Small intestine (tissue), 7 donors: ENCODE measurements at regions not wholly inside any gene's neighbourhood (a gene's known extent, or its start where the extent isn't known, plus 50 kb on each side); places are given as distances from the start of the nearest gene placed in this dataset.

ENCODE experiments used
- DNase-seq, 2 donors: peaks; one replicate each; pipeline versions ENCODE4 v3.0.0 to v3.0.0-alpha.2; 2013
- FAIRE-seq: peaks from 2 replicates; lab custom pipeline; 2012; peaks lifted over from hg19 to GRCh38; lab: Jason Lieb, UNC
- H3K27ac ChIP-seq, 3 donors: one replicate each; pipeline ENCODE4 v1.5.1; 2013; ENCODE audit warnings: low read length in 2 of 3, mild to moderate bottlenecking in 2 of 3, control low read depth in 1 of 3, inconsistent platforms in 1 of 3, low read depth in 1 of 3, moderate library complexity in 1 of 3
- H3K27me3 ChIP-seq, 3 donors: one replicate each; pipeline ENCODE4 v1.6.1; 2013; ENCODE audit warnings: low read length in 3 of 3, inconsistent platforms in 1 of 3; ENCODE audit not compliant: control insufficient read depth in 3 of 3, insufficient read depth in 3 of 3
- H3K36me3 ChIP-seq, 3 donors: one replicate each; pipeline ENCODE4 v1.6.1; 2013; ENCODE audit warnings: low read length in 3 of 3, inconsistent platforms in 1 of 3, low read depth in 1 of 3, mild to moderate bottlenecking in 1 of 3, moderate library complexity in 1 of 3; ENCODE audit not compliant: control insufficient read depth in 3 of 3, insufficient read depth in 2 of 3
- H3K4me1 ChIP-seq, 3 donors: one replicate each; pipeline ENCODE4 v1.6.1; 2013; ENCODE audit warnings: low read length in 2 of 3, inconsistent platforms in 1 of 3, low read depth in 1 of 3, mild to moderate bottlenecking in 1 of 3, moderate library complexity in 1 of 3; ENCODE audit not compliant: control insufficient read depth in 3 of 3, insufficient read depth in 2 of 3
- H3K4me3 ChIP-seq, 3 donors: one replicate each; pipeline ENCODE4 v1.5.1; 2013; ENCODE audit warnings: low read length in 3 of 3, control low read depth in 1 of 3, inconsistent platforms in 1 of 3, low read depth in 1 of 3, mild to moderate bottlenecking in 1 of 3, moderate library complexity in 1 of 3
- H3K9me3 ChIP-seq, 2 donors: one replicate each; pipeline ENCODE4 v1.6.1; 2013; ENCODE audit warnings: low read depth in 1 of 2, low read length in 1 of 2; ENCODE audit not compliant: control insufficient read depth in 2 of 2, insufficient read depth in 1 of 2
- whole genome bisulfite sequencing, 3 donors: extraction: QIAGEN DNeasy Blood & Tissue Kit; methylation state at CpG; one replicate each; pipeline ENCODE4 v1.1.7; 2013; 5-methylcytosine and 5-hydroxymethylcytosine counted together
- donor health status: healthy with polysubstance abuse.
- donor health status: control.
- donor health status: control.
- donor health status: Bipolar disorder and iron deficiency.
- donor health status: healthy.

DNA sequence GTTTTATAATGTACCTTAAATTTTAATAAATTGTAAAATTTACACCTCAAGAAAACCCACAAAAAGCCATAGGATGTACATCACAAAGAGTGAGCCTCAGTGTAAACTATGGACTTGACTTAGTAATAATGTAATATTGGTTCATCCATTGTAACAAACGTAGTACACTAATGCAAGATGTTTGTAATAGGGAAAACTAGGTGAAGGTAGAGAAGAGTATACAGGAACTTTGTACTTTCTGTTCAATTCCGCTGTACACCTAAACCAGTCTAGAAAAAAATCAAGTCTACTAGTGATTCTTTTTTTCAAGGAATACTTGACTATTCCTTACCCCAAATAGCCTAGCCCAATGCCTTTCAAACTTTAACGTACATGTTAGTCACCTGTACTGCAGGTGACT is 222.3 kb upstream of the FGGY start:
- Histone ChIP-seq H3K9me3 (no peaks in the 10 kb centered on the region), H3K4me3 (no peak overlapping the region), H3K27ac (peak overlapping the region in 1 of 3 donors; percentile 49), H3K36me3 (no peaks in the 10 kb centered on the region), H3K27me3 (no peaks in the 10 kb centered on the region), H3K4me1 (peaks cover 0 to 42% (median 17%) of the 10 kb centered on the region in 3 donors)
- FAIRE-seq (no peak), DNase-seq (peak in 1 of 2 donors; percentile 58)
- 50 to 88% (median 86%) methylated on average over 3 of the region's 3 CpGs for WGBS, 3 donors

DNA sequence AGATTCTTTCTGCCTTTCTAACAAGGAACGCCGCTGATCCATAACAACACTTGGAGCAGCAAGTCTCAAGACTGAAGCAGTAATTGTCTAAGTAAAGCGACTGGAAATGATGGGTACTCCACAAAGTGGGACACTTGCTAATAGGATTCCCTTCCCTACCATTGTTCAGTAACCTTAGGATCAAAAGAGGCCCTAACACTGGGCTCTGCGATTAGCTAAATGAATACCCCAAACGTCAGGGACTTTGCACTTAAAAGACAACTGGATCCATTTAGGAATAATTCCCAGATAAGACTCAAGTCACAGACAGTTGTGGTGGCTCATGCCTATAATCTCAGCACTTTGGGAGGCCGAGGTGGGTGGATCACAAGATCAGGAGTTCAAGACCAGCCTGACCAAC is 221.9 kb upstream of the FGGY start:
- Histone ChIP-seq H3K36me3 (no peaks in the 10 kb centered on the region), H3K9me3 (no peaks in the 10 kb centered on the region), H3K4me3 (no peak overlapping the region), H3K27ac (peak overlapping the region in 1 of 3 donors; percentile 49), H3K27me3 (no peaks in the 10 kb centered on the region), H3K4me1 (peaks cover 0 to 46% (median 17%) of the 10 kb centered on the region in 3 donors)
- DNase-seq (no peak), FAIRE-seq (no peak)
- WGBS, 3 donors = 84 to 89% (median 88%) methylated on average over 6 of the region's 6 CpGs

DNA sequence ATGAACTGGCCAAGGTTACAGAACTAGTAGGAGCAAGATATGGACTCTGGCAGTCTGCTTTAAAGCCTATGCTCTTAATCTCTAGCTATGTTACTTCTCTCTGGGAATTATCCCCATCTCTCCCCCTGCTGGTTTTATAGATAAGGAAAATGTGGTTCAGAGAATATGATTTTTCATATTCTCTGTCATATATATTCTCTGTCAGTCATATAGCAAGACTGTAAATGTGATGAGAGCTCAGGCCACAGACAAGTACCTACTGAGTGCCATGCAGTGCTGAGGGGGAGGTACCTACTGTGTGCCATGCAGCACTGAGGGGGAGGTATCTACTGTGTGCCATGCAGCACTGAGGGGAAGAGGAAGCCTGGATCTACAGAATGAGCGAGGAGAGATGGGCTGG is 220.3 kb upstream of the FGGY start:
- H3K9me3 ChIP-seq = no peaks in the 10 kb centered on the region
- FAIRE-seq (no peak), DNase-seq (no peak)
- H3K4me1 ChIP-seq = peaks cover 0 to 36% (median 8%) of the 10 kb centered on the region in 3 donors
- H3K36me3 ChIP-seq = no peaks in the 10 kb centered on the region
- no peak overlapping the region for H3K27ac ChIP-seq
- no peaks in the 10 kb centered on the region for H3K27me3 ChIP-seq
- WGBS, 3 donors = 56 to 87% (median 86%) methylated on average over 1 of the region's 1 CpG
- H3K4me3 ChIP-seq = no peak overlapping the region

DNA sequence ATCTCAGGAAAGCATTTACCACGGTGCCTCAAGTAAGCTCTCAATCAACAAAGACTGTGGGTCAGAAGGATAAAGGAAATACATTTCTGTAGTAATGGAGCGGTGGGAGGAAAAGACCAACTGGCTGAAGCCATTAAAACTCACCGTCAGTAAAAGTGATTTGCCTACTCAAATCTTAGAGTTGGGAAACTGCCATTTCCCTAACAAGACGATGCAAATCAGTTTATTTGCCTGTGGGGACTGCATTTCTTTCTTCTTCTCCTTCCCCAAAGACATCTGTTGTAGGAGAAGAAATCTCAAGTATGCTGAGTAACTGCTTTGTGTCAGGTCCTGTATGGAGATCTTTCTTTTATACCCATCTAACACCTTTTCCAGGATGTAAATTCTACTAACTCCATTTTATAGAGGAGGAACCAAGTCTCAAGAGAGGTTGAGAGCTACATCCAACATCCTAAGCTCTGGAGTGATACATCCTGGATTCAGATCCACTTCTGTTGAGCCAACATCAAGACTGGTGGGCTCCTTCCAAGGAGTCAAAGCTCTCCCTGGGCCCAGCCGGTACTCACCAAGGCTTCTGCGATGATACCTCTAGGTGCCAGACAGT is 219.3 kb upstream of the FGGY start:
- FAIRE-seq (no peak), DNase-seq (no peak)
- Histone ChIP-seq H3K4me1 (peaks cover 0 to 36% (median 4%) of the 10 kb centered on the region in 3 donors), H3K27ac (peak overlapping the region in 1 of 3 donors; percentile 7), H3K4me3 (no peak overlapping the region), H3K36me3 (no peaks in the 10 kb centered on the region), H3K27me3 (no peaks in the 10 kb centered on the region), H3K9me3 (no peaks in the 10 kb centered on the region)
- WGBS, 3 donors = 38 to 67% (median 56%) methylated on average over 6 of the region's 6 CpGs

DNA sequence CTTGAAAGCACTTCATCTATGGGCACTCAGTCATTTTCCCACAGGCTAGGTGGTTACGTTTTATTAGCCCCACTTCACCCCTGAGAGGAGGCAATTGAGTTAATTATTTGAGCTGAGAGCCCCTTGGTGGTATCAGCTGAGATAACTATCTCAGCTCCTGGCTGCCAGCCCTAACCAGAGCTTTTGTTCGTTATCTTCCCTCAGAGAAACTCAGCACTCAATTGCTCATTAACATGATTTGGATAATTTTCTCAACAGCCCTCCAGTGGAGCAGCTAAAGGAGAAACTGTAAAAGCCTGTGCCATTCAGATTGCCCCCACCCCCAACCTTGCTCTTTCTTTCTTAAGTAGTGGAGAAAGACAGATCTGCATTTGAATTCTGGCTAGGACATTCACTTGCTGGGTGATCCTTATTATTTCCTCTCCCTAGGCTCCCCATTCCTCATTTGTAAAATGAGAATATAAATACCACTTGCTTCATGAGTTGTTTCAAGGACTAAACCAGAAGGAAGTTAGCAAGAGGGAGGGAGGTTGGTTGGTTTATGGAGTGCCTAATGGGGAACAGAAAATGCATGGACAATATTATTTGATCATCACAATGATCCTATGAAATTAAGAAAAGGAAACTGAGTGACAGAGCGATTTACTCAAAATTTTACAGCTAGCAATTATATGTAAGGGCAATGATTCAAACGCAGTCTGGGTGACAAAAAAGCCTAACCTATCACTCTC is 218.7 kb upstream of the FGGY start:
- H3K27me3 ChIP-seq = no peaks in the 10 kb centered on the region
- DNase-seq = no peak
- peak overlapping the region in 1 of 3 donors; percentile 7 for H3K27ac ChIP-seq
- 12 to 51% (median 36%) methylated on average over 4 of the region's 4 CpGs for WGBS, 3 donors
- no peak for FAIRE-seq
- no peak overlapping the region for H3K4me3 ChIP-seq
- no peaks in the 10 kb centered on the region for H3K9me3 ChIP-seq
- peaks cover 0 to 36% (median 0%) of the 10 kb centered on the region in 3 donors for H3K4me1 ChIP-seq
- no peaks in the 10 kb centered on the region for H3K36me3 ChIP-seq

DNA sequence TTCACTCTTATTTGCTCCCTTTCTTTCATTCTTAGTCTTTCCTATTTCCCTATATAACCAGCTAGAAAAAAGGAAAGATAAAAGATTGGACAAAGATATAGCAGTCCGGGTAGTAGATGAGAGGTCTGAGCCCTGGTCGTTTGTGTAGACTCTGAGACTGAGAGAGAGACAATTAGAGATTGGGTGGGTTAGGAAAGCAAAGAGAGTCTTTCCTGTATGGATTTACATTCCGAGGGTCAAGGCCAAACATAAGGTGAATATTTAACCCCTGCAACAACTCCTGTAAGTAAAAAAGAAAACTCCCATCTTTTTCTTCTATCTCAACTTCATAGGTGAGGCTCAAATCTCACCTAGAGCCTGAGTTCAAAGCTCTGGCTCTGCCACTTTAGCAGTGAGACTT is 218.0 kb upstream of the FGGY start:
- Histone ChIP-seq H3K27me3 (no peaks in the 10 kb centered on the region), H3K27ac (no peak overlapping the region), H3K4me3 (no peak overlapping the region), H3K9me3 (no peaks in the 10 kb centered on the region), H3K36me3 (no peaks in the 10 kb centered on the region), H3K4me1 (peaks cover 0 to 41% (median 0%) of the 10 kb centered on the region in 3 donors)
- DNase-seq (no peak), FAIRE-seq (no peak)
- WGBS, 3 donors = 8 to 54% (median 30%) methylated on average over 3 of the region's 3 CpGs

DNA sequence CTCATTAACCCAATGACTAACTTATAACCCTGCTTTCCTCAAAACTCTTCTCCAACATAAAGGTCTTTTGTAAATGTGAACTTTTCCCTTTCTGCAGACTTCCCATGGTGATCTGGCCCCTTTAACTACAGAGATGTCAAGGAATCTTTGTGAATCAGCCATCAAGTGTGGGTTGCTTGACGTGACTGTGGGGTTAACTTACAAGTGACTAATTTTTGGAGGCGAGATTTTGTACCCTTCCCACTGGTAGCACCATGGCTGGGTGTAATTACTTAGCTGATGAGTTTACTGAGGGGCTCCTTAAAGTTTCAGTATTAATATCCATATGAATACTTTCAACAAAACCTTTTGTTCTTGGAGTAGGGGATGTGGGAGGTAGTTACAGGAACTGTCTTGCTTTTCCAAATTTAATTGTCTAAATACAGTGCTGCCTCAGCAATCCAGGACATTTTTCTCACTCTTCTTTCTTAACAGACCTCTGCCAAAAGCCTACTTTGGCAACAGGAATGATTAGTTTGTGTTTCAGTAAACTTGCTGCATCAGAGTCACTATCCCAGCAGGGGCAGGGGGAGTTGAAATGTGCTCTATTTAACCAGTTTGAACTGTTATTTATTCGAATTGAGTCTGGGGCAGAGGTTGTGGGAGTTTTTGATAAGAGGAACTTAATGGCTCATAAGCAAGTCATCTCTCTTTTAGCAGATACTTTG is 217.3 kb upstream of the FGGY start:
- Histone ChIP-seq H3K27me3 (no peaks in the 10 kb centered on the region), H3K27ac (no peak overlapping the region), H3K4me3 (no peak overlapping the region), H3K4me1 (peaks cover 0 to 43% (median 3%) of the 10 kb centered on the region in 3 donors), H3K9me3 (no peaks in the 10 kb centered on the region), H3K36me3 (no peaks in the 10 kb centered on the region)
- WGBS, 3 donors = 11 to 33% (median 18%) methylated on average over 3 of the region's 3 CpGs
- DNase-seq = no peak
- no peak for FAIRE-seq

DNA sequence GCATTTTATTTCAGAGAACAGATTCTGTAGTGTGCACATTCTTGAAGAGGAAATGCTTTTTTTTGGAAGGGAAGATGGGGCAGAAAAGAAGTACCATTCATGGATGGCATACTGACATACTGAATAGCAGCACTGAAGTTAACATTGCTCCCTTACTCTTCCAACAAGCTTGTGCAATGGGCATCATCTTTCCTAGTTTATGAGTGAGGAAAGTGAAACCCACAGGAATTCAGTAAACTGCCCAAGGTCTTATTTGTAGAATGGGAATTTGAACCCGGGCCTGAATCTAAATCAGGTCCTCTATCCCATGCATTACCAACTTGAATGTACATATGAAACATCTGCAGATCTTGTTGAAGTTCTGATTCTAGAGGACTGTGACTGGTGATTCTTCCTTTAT is 215.7 kb upstream of the FGGY start:
- WGBS, 3 donors = 95 to 98% (median 97%) methylated on average over 1 of the region's 1 CpG
- Histone ChIP-seq H3K36me3 (no peaks in the 10 kb centered on the region), H3K27me3 (no peaks in the 10 kb centered on the region), H3K9me3 (no peaks in the 10 kb centered on the region), H3K4me1 (peaks cover 0 to 39% (median 3%) of the 10 kb centered on the region in 3 donors), H3K27ac (no peak overlapping the region), H3K4me3 (no peak overlapping the region)
- FAIRE-seq = no peak
- DNase-seq = no peak
